Neural cell (in vitro differentiated cells): ENCODE measurements at regions not wholly inside any gene's neighbourhood (a gene's known extent, or its start where the extent isn't known, plus 50 kb on each side); places are given as distances from the start of the nearest gene placed in this dataset.

Experiments used
- H2AFZ ChIP-seq: fragments of 200-600, 300-800 bp; sonication (generic), shearing (Covaris generic); 2 replicates; pipeline ENCODE4 v1.6.0; 2014; ENCODE audit warnings: low read depth, mild to moderate bottlenecking, antibody characterized with exemption, low read length, moderate library complexity
- H3F3A ChIP-seq: fragments of 200-600 bp; shearing (Covaris generic); 2 replicates; pipeline ENCODE4 v1.6.1; 2016; ENCODE audit warnings: mild to moderate bottlenecking, moderate library complexity, mixed read lengths, antibody characterized with exemption, low read length; ENCODE audit not compliant: insufficient read depth, poor library complexity, severe bottlenecking
- H3K27ac ChIP-seq: fragments of 200-600, 300-800 bp; sonication (generic), shearing (Covaris generic); 2 replicates; pipeline ENCODE4 v1.5.1; 2014; ENCODE audit warnings: mild to moderate bottlenecking, low read length, moderate library complexity
- H3K27me3 ChIP-seq: fragments of 300-800, 200-600 bp; sonication (generic), shearing (Covaris generic); 2 replicates; pipeline ENCODE4 v1.6.0; 2014; ENCODE audit warnings: mild to moderate bottlenecking, low read depth, low read length, moderate library complexity; ENCODE audit not compliant: insufficient read depth
- H3K36me3 ChIP-seq: fragments of 300-800, 200-600 bp; sonication (generic), shearing (Covaris generic); 2 replicates; pipeline ENCODE4 v1.5.1; 2014; ENCODE audit warnings: mild to moderate bottlenecking, antibody characterized with exemption, low read length, moderate library complexity; ENCODE audit not compliant: insufficient read depth
- H3K4me2 ChIP-seq: fragments of 300-800, 200-600 bp; sonication (generic), shearing (Covaris generic); 2 replicates; pipeline ENCODE4 v1.6.0; 2014; ENCODE audit warnings: mild to moderate bottlenecking, low read length
- H3K4me3 ChIP-seq: fragments of 300-800, 200-600 bp; sonication (generic), shearing (Covaris generic); 2 replicates; pipeline ENCODE4 v1.5.1; 2014; ENCODE audit warnings: mild to moderate bottlenecking, low read length, moderate library complexity
- H3K79me2 ChIP-seq: fragments of 200-600 bp; shearing (Covaris generic); replicated peaks from 2 replicates; pipeline ENCODE4 v1.6.0; 2014; ENCODE audit warnings: mild to moderate bottlenecking, low read length, moderate library complexity; ENCODE audit not compliant: insufficient read depth
- H3K9ac ChIP-seq: fragments of 300-800, 200-600 bp; sonication (generic), shearing (Covaris generic); 2 replicates; pipeline ENCODE4 v1.6.1; 2016; ENCODE audit warnings: mild to moderate bottlenecking, low read length, mixed read lengths
- H3K9me2 ChIP-seq: fragments of 200-600 bp; shearing (Covaris generic); 2 replicates; pipeline ENCODE4 v1.6.1; 2016; ENCODE audit warnings: mild to moderate bottlenecking, low read length, mixed read lengths; ENCODE audit not compliant: insufficient read depth
- H3K9me3 ChIP-seq: fragments of 200-600, 300-800 bp; sonication (generic), shearing (Covaris generic); 2 replicates; pipeline ENCODE4 v1.6.1; 2016; ENCODE audit warnings: mild to moderate bottlenecking, mixed run types, low read length, moderate library complexity, mixed read lengths
- H4K20me1 ChIP-seq: fragments of 200-600 bp; shearing (Covaris generic); 2 replicates; pipeline ENCODE4 v1.6.1; 2016; ENCODE audit warnings: mild to moderate bottlenecking, mixed run types; ENCODE audit not compliant: insufficient read depth
- CTCF ChIP-seq: fragments of 450-650 bp; IDR thresholded peaks from 2 replicates; pipeline ENCODE4 v1.5.1; 2014; ENCODE audit warnings: antibody characterized with exemption, mild to moderate bottlenecking, moderate library complexity; ENCODE audit not compliant: poor library complexity, severe bottlenecking
- EP300 ChIP-seq: fragments of 450-650 bp; conservative IDR thresholded peaks from 2 replicates; pipeline ENCODE4 v1.6.1; 2014; ENCODE audit warnings: antibody characterized with exemption, mild to moderate bottlenecking, moderate library complexity; ENCODE audit not compliant: poor library complexity, severe bottlenecking
- EZH2 ChIP-seq: fragments of 200-600, 300-800 bp; shearing (Covaris generic), sonication (generic); IDR thresholded peaks from 2 replicates; pipeline ENCODE4 v1.6.1; 2014; ENCODE audit warnings: antibody characterized with exemption, low read length, borderline replicate concordance, mild to moderate bottlenecking; ENCODE audit not compliant: insufficient read depth, poor library complexity, severe bottlenecking
- MXI1 ChIP-seq: fragments of 450-650 bp; conservative IDR thresholded peaks from 2 replicates; pipeline ENCODE4 v1.6.1; 2014; ENCODE audit warnings: antibody characterized with exemption, mild to moderate bottlenecking; ENCODE audit not compliant: poor library complexity, severe bottlenecking
- POLR2AphosphoS5 ChIP-seq: IDR thresholded peaks from 2 replicates; pipeline ENCODE4 v1.6.1; 2012
- REST ChIP-seq: IDR thresholded peaks from 2 replicates; pipeline ENCODE4 v1.6.1; 2012; ENCODE audit warnings: borderline replicate concordance
- SMC3 ChIP-seq: fragments of 450-650 bp; conservative IDR thresholded peaks from 2 replicates; pipeline ENCODE4 v1.6.1; 2014; ENCODE audit warnings: antibody characterized with exemption, mild to moderate bottlenecking, moderate library complexity; ENCODE audit not compliant: poor library complexity
- TAF1 ChIP-seq: IDR thresholded peaks from 2 replicates; pipeline ENCODE4 v1.6.1; 2012; ENCODE audit warnings: low read depth

GRCh38 chr16:8083560-8083959 is 506.8 kb downstream of the TMEM114 start:
- TF ChIP-seq REST (no peak), EZH2 (no peak)
- H3K27me3 ChIP-seq = no peaks in the 10 kb centered on the region
- H4K20me1 ChIP-seq = no peaks in the 10 kb centered on the region
- H3K9me2 ChIP-seq = no peaks in the 10 kb centered on the region
- H3F3A ChIP-seq = no peaks in the 10 kb centered on the region
- no peak overlapping the region for H2AFZ ChIP-seq
- H3K4me2 ChIP-seq = no peak overlapping the region
- H3K79me2 ChIP-seq = no peaks in the 10 kb centered on the region
- H3K36me3 ChIP-seq = no peaks in the 10 kb centered on the region
- no peaks in the 10 kb centered on the region for H3K9me3 ChIP-seq
- H3K9ac ChIP-seq = no peak overlapping the region
- H3K27ac ChIP-seq = no peak overlapping the region
- no peak overlapping the region for H3K4me3 ChIP-seq

GRCh38 chr16:8080817-8081216 is 509.5 kb downstream of the TMEM114 start:
- Histone ChIP-seq H3K4me3 (no peak overlapping the region), H3K27me3 (no peaks in the 10 kb centered on the region), H4K20me1 (no peaks in the 10 kb centered on the region), H3K79me2 (no peaks in the 10 kb centered on the region), H3K9me3 (no peaks in the 10 kb centered on the region), H3K9ac (no peak overlapping the region), H2AFZ (no peak overlapping the region), H3K27ac (no peak overlapping the region), H3K36me3 (no peaks in the 10 kb centered on the region), H3K9me2 (no peaks in the 10 kb centered on the region), H3K4me2 (no peak overlapping the region), H3F3A (no peaks in the 10 kb centered on the region)
- no peak for TF ChIP-seq EP300
- TF ChIP-seq MXI1 = no peak
- no peak for TF ChIP-seq SMC3
- no peak for TF ChIP-seq CTCF
- TF ChIP-seq TAF1 = no peak
- TF ChIP-seq POLR2AphosphoS5 = no peak
- TF ChIP-seq EZH2 = no peak

GRCh38 chr16:8075271-8075670 is 515.0 kb downstream of the TMEM114 start:
- no peak overlapping the region for H2AFZ ChIP-seq
- no peak overlapping the region for H3K4me2 ChIP-seq
- H3F3A ChIP-seq = no peaks in the 10 kb centered on the region
- TF ChIP-seq MXI1 = no peak
- H3K79me2 ChIP-seq = no peaks in the 10 kb centered on the region
- H3K9me2 ChIP-seq = no peaks in the 10 kb centered on the region
- no peak overlapping the region for H3K27ac ChIP-seq
- H3K9ac ChIP-seq = no peak overlapping the region
- H3K9me3 ChIP-seq = no peaks in the 10 kb centered on the region
- H3K36me3 ChIP-seq = no peaks in the 10 kb centered on the region
- no peak overlapping the region for H3K4me3 ChIP-seq
- H4K20me1 ChIP-seq = no peaks in the 10 kb centered on the region
- H3K27me3 ChIP-seq = no peaks in the 10 kb centered on the region
